Activated naive CD4-positive, alpha-beta T cell treated with anti-CD3 and anti-CD28 coated beads, Interleukin-2, amount 10 ng/mL, durations not matched to agents 7 days and 5 days (primary cell): ENCODE measurements at regions not wholly inside any gene's neighbourhood (a gene's known extent, or its start where the extent isn't known, plus 50 kb on each side); places are given as distances from the start of the nearest gene placed in this dataset.

Experiments
- CTCF ChIA-PET: fragments of 350-600 bp; sonication (Branson Sonifier 250); formaldehyde crosslinking; loops from one replicate; lab custom pipeline; 2021; ENCODE audit warnings: antibody characterized with exemption; lab: Charles Lee
- DNase-seq: peaks from one replicate; pipeline ENCODE4 v3.0.0-alpha.2; 2020
- H3K27ac Mint-ChIP-seq: one replicate; pipeline ENCODE4 v1.8.0; 2021; ENCODE audit warnings: mild to moderate bottlenecking, moderate library complexity, mixed read lengths
- H3K27me3 Mint-ChIP-seq: one replicate; pipeline ENCODE4 v1.8.0; 2021; ENCODE audit warnings: mild to moderate bottlenecking, mixed read lengths
- H3K36me3 Mint-ChIP-seq: one replicate; pipeline ENCODE4 v1.8.0; 2021; ENCODE audit warnings: mixed read lengths
- H3K4me1 Mint-ChIP-seq: one replicate; pipeline ENCODE4 v1.8.0; 2021; ENCODE audit warnings: mixed read lengths
- H3K4me3 Mint-ChIP-seq: one replicate; pipeline ENCODE4 v1.8.0; 2021; ENCODE audit warnings: mild to moderate bottlenecking, moderate library complexity, mixed read lengths
- H3K9me3 Mint-ChIP-seq: one replicate; pipeline ENCODE4 v1.8.0; 2021; ENCODE audit warnings: mixed read lengths

DNA sequence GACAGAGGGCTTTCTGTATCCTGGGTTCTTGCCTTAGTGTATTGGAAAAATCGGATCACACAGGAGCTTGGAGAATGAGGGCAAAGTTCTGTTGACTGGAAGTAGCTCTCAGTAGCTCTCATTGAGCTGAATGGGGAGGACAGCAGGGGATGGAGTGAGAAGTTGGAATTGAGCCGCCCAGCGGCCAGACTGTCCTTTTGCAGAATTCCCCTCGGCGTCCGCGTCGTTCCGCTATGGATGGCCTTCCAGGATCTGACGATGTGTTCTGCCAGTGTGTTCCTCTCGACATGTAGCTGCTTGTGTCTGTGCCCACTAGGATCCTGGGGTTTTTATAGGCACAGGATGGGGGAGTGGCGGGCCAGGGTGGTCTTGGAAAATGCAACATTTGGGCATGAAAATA, 351.8 kb upstream of the SEMA3A start:
- Mint-ChIP-seq H3K4me1 (no peaks in the 10 kb centered on the region), H3K27me3 (no peaks in the 10 kb centered on the region), H3K4me3 (no peak overlapping the region), H3K9me3 (no peaks in the 10 kb centered on the region), H3K27ac (no peak overlapping the region), H3K36me3 (no peaks in the 10 kb centered on the region)
- CTCF ChIA-PET = no interaction called here
- DNase-seq = no peak

GRCh38 chr7:84538268-84538667, 343.7 kb upstream of the SEMA3A start:
- no peaks in the 10 kb centered on the region for H3K9me3 Mint-ChIP-seq
- no peaks in the 10 kb centered on the region for H3K27me3 Mint-ChIP-seq
- H3K27ac Mint-ChIP-seq = no peak overlapping the region
- H3K36me3 Mint-ChIP-seq = no peaks in the 10 kb centered on the region
- CTCF ChIA-PET = no interaction called here
- DNase-seq = no peak
- H3K4me1 Mint-ChIP-seq = no peaks in the 10 kb centered on the region
- H3K4me3 Mint-ChIP-seq = no peak overlapping the region

GRCh38 chr7:84536271-84536870, 341.8 kb upstream of the SEMA3A start:
- CTCF ChIA-PET = no interaction called here
- no peak for DNase-seq

DNA sequence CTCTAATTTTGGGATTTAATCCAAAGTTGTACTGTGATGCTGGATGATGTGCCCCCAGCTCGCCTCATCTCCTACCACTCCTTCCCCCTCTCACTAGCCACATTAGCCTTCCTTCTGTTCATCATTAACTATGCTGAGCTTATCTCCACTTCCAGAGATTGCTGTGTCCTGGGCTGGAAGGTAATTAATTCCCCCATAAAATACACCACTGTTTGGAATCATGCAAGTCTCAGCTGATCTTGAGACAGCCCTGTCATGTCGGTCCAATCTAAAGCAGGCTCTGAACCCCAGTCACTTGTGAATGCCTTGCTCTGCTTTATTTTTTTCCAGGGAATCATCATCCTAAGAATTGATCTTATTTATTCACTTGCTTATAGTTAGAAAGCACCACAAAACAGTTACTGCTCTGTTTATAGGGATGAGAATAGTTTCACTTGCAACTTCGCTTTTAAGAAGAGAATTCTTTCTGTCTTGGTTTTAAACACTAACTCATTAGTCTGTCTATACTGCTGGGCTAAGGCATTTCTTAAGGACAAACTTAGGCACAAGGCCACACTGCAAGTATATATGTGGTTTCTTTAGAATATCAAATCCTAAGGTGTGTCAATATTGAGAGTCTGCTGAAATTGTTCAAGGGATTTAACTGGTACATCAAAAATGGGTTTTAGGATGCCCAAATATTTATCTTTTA, 341.1 kb upstream of the SEMA3A start:
- no peaks in the 10 kb centered on the region for H3K4me1 Mint-ChIP-seq
- no peaks in the 10 kb centered on the region for H3K27me3 Mint-ChIP-seq
- H3K27ac Mint-ChIP-seq = no peak overlapping the region
- no peak overlapping the region for H3K4me3 Mint-ChIP-seq
- H3K9me3 Mint-ChIP-seq = no peaks in the 10 kb centered on the region
- CTCF ChIA-PET = no interaction called here
- no peaks in the 10 kb centered on the region for H3K36me3 Mint-ChIP-seq
- DNase-seq = no peak

More at GRCh38 chr7:84536271-84536870, 341.8 kb upstream of the SEMA3A start:
- no peaks in the 10 kb centered on the region for H3K4me1 Mint-ChIP-seq
- H3K9me3 Mint-ChIP-seq = no peaks in the 10 kb centered on the region
- no peaks in the 10 kb centered on the region for H3K27me3 Mint-ChIP-seq
- H3K36me3 Mint-ChIP-seq = no peaks in the 10 kb centered on the region
- no peak overlapping the region for H3K4me3 Mint-ChIP-seq
- H3K27ac Mint-ChIP-seq = no peak overlapping the region

DNA sequence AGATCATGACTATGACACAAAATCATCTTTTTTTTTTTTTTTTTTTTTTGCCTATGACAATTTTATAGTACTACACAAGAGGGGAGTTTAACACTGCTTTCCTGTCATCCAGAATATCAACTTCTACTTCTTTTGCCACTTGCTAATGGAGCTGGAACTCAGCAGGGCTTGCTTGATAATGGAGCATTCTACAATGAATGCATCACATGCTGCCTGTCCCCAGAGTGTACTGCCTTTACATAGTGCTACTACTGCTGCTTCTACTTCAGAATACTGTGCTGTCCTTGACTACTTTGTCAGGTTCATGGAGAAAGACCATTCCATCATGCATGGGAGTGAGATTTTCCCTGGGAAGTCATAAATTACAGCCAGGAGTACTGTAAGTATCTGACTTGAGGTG, 338.6 kb upstream of the SEMA3A start:
- DNase-seq = no peak
- H3K27me3 Mint-ChIP-seq = no peaks in the 10 kb centered on the region
- no peaks in the 10 kb centered on the region for H3K36me3 Mint-ChIP-seq
- no peaks in the 10 kb centered on the region for H3K9me3 Mint-ChIP-seq
- H3K4me1 Mint-ChIP-seq = no peaks in the 10 kb centered on the region
- CTCF ChIA-PET = no interaction called here
- H3K27ac Mint-ChIP-seq = no peak overlapping the region
- no peak overlapping the region for H3K4me3 Mint-ChIP-seq

DNA sequence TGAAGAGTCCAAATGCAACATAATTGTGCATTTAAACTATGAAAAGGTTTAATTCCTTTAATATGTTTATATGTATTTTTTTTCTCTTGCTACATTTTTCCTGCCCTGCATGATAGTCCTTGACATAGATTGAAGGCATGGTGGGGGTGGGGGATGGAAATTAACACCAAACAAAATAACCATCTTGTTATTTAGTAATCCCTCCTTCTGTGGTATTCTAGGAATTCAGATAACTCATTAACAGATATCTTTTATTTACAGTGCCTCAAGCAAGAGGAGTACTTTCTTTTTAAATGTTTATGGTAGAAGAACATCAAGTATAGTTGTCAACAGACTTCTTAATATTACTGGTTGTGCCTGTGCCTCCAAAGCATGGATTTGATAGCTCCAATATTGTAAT, 337.6 kb upstream of the SEMA3A start:
- Mint-ChIP-seq H3K27ac (no peak overlapping the region), H3K4me3 (no peak overlapping the region), H3K4me1 (no peaks in the 10 kb centered on the region), H3K36me3 (no peaks in the 10 kb centered on the region), H3K27me3 (no peaks in the 10 kb centered on the region), H3K9me3 (no peaks in the 10 kb centered on the region)
- DNase-seq = no peak
- CTCF ChIA-PET = no interaction called here

DNA sequence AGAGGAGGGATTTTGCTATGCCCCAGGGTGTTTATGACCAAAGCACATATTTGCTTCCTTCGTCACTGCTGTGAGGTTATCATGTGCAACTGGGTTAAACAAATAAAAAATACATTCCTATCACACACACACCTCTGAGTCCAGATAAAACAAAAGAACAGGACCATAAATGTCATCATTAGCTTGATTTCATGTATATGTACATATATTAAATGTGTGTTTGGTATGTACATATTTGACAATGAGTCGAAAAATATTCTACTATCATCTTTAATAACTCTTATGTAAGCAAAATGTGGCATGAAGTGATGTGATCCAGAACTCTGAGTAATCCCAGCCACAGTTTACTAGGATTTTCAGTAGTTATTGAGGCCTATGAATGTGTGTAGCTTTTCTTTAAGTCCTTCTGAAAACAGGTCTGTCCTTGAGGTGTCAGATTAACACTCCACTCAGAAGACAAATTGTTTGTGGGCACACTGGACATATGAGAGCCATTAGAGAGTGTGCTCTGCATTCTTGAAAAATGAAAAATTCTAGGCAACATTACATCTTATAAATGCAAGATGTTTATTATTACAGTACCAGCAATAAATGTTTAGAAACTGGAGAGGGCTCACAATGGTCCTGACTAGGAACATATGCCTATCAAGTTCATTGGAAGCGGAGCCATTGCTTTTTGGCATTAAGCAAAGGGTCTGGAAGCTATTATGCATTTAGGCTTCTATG, 335.1 kb upstream of the SEMA3A start:
- Mint-ChIP-seq H3K4me3 (no peak overlapping the region), H3K27ac (no peak overlapping the region), H3K36me3 (no peaks in the 10 kb centered on the region), H3K4me1 (no peaks in the 10 kb centered on the region), H3K27me3 (no peaks in the 10 kb centered on the region), H3K9me3 (no peaks in the 10 kb centered on the region)
- CTCF ChIA-PET = no interaction called here
- DNase-seq = no peak

- CTCF ChIA-PET = no interaction called here
- no peaks in the 10 kb centered on the region for H3K27me3 Mint-ChIP-seq
- H3K9me3 Mint-ChIP-seq = no peaks in the 10 kb centered on the region
- H3K4me3 Mint-ChIP-seq = no peak overlapping the region
- no peak for DNase-seq
- H3K27ac Mint-ChIP-seq = no peak overlapping the region
- H3K36me3 Mint-ChIP-seq = no peaks in the 10 kb centered on the region
- H3K4me1 Mint-ChIP-seq = no peaks in the 10 kb centered on the region
Measured at GRCh38 chr7:84528756-84529479, 334.3 kb upstream of the SEMA3A start.

DNA sequence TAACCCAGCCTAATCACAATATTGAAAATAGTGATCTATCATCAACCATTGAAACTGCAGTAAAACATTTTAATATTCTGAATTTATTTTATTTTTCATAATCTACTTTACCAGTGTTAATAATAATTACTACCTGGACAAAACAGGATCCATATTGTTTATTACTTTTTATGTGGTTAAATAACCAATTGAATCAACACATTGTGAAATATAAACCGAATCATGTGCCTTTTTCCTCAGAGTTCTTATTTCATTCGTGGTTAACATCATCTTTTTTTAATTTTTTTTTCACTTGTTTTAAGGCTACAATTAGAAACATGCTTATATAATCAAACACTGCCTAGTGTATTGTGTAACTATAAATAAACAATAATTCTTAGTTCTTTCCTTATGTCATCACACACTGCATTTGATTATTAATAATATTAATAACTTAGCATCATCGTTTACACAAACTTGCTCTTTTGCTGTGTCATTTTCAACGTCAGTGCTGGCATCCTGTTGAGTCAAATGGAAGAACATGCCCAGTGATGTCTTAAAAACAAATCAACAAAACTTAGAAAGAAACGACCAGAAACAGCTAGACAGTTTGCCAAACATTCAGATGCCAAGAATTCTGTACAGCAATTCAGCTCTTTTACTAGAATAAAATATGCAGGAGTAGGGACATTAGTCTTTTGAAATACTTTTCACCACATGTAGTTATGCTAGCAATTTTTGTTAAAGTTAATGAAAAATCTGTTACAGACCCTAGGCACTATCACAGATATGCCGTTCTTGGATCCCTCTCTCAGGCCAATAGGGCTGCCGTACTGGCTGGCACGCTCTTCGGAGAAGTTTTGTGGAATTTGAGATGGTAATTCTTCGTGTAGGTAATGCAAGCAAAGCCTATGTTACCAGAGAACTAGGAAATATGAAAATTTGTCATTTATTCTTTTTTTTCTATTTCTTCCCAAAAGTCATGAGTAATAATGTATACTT, 330.4 kb upstream of the SEMA3A start:
- H3K4me1 Mint-ChIP-seq = no peaks in the 10 kb centered on the region
- H3K4me3 Mint-ChIP-seq = no peak overlapping the region
- DNase-seq = no peak
- H3K27ac Mint-ChIP-seq = no peak overlapping the region
- no peaks in the 10 kb centered on the region for H3K9me3 Mint-ChIP-seq
- CTCF ChIA-PET = no interaction called here
- H3K27me3 Mint-ChIP-seq = no peaks in the 10 kb centered on the region
- no peaks in the 10 kb centered on the region for H3K36me3 Mint-ChIP-seq

GRCh38 chr7:84513061-84513460, 318.5 kb upstream of the SEMA3A start:
- no peaks in the 10 kb centered on the region for H3K4me1 Mint-ChIP-seq
- DNase-seq = no peak
- H3K9me3 Mint-ChIP-seq = no peaks in the 10 kb centered on the region
- H3K4me3 Mint-ChIP-seq = no peak overlapping the region
- CTCF ChIA-PET = no interaction called here
- H3K36me3 Mint-ChIP-seq = no peaks in the 10 kb centered on the region
- H3K27ac Mint-ChIP-seq = no peak overlapping the region
- H3K27me3 Mint-ChIP-seq = no peaks in the 10 kb centered on the region

GRCh38 chr7:84512055-84512454, 317.5 kb upstream of the SEMA3A start:
- H3K9me3 Mint-ChIP-seq = no peaks in the 10 kb centered on the region
- H3K4me3 Mint-ChIP-seq = no peak overlapping the region
- CTCF ChIA-PET = no interaction called here
- H3K36me3 Mint-ChIP-seq = no peaks in the 10 kb centered on the region
- no peak for DNase-seq
- no peaks in the 10 kb centered on the region for H3K27me3 Mint-ChIP-seq
- no peaks in the 10 kb centered on the region for H3K4me1 Mint-ChIP-seq
- no peak overlapping the region for H3K27ac Mint-ChIP-seq

- Mint-ChIP-seq H3K27ac (no peak overlapping the region), H3K36me3 (no peaks in the 10 kb centered on the region), H3K27me3 (no peaks in the 10 kb centered on the region), H3K4me1 (no peaks in the 10 kb centered on the region), H3K9me3 (no peaks in the 10 kb centered on the region), H3K4me3 (no peak overlapping the region)
- CTCF ChIA-PET = no interaction called here
- no peak for DNase-seq
Measured at GRCh38 chr7:84510505-84510904, 315.9 kb upstream of the SEMA3A start.

DNA sequence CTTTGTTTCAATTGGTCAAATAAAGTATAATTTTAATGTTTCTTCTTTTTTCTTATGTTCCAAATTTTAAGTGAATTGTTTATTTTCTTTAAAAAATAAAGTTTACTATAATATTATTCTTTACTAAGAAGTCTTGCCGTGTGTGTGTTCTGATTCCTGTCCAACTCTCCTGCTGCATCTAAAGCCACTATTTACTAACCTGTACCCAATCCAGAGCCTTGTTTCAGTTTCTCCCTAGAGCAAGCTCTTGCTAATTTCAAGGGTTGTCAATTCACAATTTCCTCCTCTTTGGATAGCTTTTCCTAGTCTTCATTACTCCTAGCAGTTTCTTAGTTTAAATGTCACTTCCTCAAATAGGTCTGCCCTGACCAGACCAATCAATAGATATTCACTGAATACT, 314.9 kb upstream of the SEMA3A start:
- CTCF ChIA-PET = no interaction called here
- Mint-ChIP-seq H3K9me3 (no peaks in the 10 kb centered on the region), H3K36me3 (no peaks in the 10 kb centered on the region), H3K27ac (no peak overlapping the region), H3K4me1 (no peaks in the 10 kb centered on the region), H3K27me3 (no peaks in the 10 kb centered on the region), H3K4me3 (no peak overlapping the region)
- no peak for DNase-seq

DNA sequence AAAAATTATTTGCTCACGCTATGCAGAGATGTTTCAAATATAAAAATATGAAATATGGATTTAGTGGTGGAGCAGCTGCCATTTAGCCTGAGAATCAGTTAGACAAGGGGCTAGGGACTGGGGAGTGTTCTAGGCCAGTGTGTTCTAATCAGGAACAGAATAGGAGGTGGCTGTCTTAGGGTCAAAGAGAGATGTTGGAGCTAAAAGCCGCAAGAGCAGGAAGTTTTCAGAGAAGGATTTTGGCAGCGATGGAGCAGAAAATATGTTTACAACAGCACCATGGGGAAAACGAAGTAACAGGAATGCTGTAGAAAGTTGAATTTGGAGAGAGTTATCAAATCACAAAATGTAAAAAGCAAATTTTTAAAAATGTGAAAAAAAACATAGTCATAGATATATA, 314.0 kb upstream of the SEMA3A start:
- no peaks in the 10 kb centered on the region for H3K4me1 Mint-ChIP-seq
- H3K27ac Mint-ChIP-seq = no peak overlapping the region
- no peaks in the 10 kb centered on the region for H3K36me3 Mint-ChIP-seq
- no peak overlapping the region for H3K4me3 Mint-ChIP-seq
- H3K9me3 Mint-ChIP-seq = no peaks in the 10 kb centered on the region
- no peaks in the 10 kb centered on the region for H3K27me3 Mint-ChIP-seq
- DNase-seq = no peak
- CTCF ChIA-PET = no interaction called here
